ENCODE measurements at regions not wholly inside any gene's neighbourhood (a gene's known extent, or its start where the extent isn't known, plus 50 kb on each side); places are given as distances from the start of the nearest gene placed in this dataset.

- TF ChIP-seq EZH2 (optimal IDR thresholded peaks at IDR 0.05; ENCODE audit: low read depth, low read length) (no peak), CTCF (IDR thresholded peaks at IDR 0.05; ENCODE audit: low read length) (no peak), EZH2phosphoT487 (IDR thresholded peaks at IDR 0.05; ENCODE audit: low read length) (no peak)
Measured at GRCh38 chr3:102544741-102545140, 109.9 kb downstream of the ZPLD1 start.

Data from MM.1S (cell line).